IMR-90 (cell line): ENCODE measurements at regions not wholly inside any gene's neighbourhood (a gene's known extent, or its start where the extent isn't known, plus 50 kb on each side); places are given as distances from the start of the nearest gene placed in this dataset.

Experiments used
- ATAC-seq: fragments of 200-7000 bp; cut with Tn5 transposase; 2 replicates; pipeline ENCODE4 v1.9.1; 2020; ENCODE audit warnings: low read depth, mild to moderate bottlenecking, moderate library complexity
- BruUV-seq: library from RNA; stranded (reverse); fragments of 400-500 nt; replicated peaks from 2 replicates; lab custom pipeline; 2021; lab: Mats Ljungman, UMichigan
- CTCF ChIA-PET: fragments of 300-600 bp; formaldehyde crosslinking; extraction: SDS; loops from one replicate; lab custom pipeline; 2021; ENCODE audit warnings: antibody characterized with exemption; lab: Yijun Ruan, JAX
- POLR2A ChIA-PET: fragments of 300-600 bp; sonication (Branson Sonifier 250); formaldehyde crosslinking; loops from one replicate; lab custom pipeline; 2022; ENCODE audit warnings: antibody characterized with exemption; ENCODE audit not compliant: unreplicated experiment; lab: Charles Lee
- DNase-seq: peaks from one replicate; pipeline ENCODE4 v3.0.0; 2013
- H2AFZ ChIP-seq: replicated peaks from 2 replicates; pipeline ENCODE3; 2013; ENCODE audit warnings: low read length, mild to moderate bottlenecking; ENCODE audit not compliant: poor library complexity
- H2AK5ac ChIP-seq: 2 replicates; pipeline ENCODE4 v1.6.1; 2013; ENCODE audit warnings: low read depth, low read length, inconsistent platforms
- H2AK9ac ChIP-seq: replicated peaks from 2 replicates; pipeline ENCODE3; 2013; ENCODE audit warnings: mild to moderate bottlenecking, low read depth, low read length, moderate library complexity; ENCODE audit not compliant: poor library complexity
- H2BK120ac ChIP-seq: 2 replicates; pipeline ENCODE4 v1.6.1; 2013; ENCODE audit warnings: low read depth, low read length, inconsistent platforms
- H2BK15ac ChIP-seq: 3 replicates; pipeline ENCODE4 v1.6.1; 2013; ENCODE audit warnings: low read depth, low read length, inconsistent platforms
- H2BK20ac ChIP-seq: 2 replicates; pipeline ENCODE4 v1.6.1; 2013; ENCODE audit warnings: low read depth, mild to moderate bottlenecking, inconsistent platforms, low read length, moderate library complexity
- H2BK5ac ChIP-seq: 2 replicates; pipeline ENCODE4 v1.6.1; 2013; ENCODE audit warnings: mild to moderate bottlenecking, low read depth, low read length, inconsistent platforms; ENCODE audit not compliant: poor library complexity, severe bottlenecking
- H3K14ac ChIP-seq: replicated peaks from 2 replicates; pipeline ENCODE4 v1.6.1; 2013; ENCODE audit warnings: low read depth, low read length, inconsistent platforms
- H3K18ac ChIP-seq: 2 replicates; pipeline ENCODE4 v1.6.1; 2013; ENCODE audit warnings: low read depth, low read length, control low read depth
- H3K23ac ChIP-seq: 2 replicates; pipeline ENCODE4 v1.6.1; 2013; ENCODE audit warnings: low read depth, low read length, inconsistent platforms
- H3K27ac ChIP-seq: 2 replicates; pipeline ENCODE4 v1.5.1; 2013; ENCODE audit warnings: mild to moderate bottlenecking, control low read depth, low read length; ENCODE audit not compliant: insufficient read depth
- H3K27me3 ChIP-seq: 2 replicates; pipeline ENCODE4 v1.6.1; 2013; ENCODE audit warnings: low read length; ENCODE audit not compliant: control insufficient read depth, insufficient read depth
- H3K36me3 ChIP-seq: 2 replicates; pipeline ENCODE4 v1.6.1; 2013; ENCODE audit warnings: low read length, mixed read lengths; ENCODE audit not compliant: control insufficient read depth, insufficient read depth
- H3K4ac ChIP-seq: 2 replicates; pipeline ENCODE4 v1.6.1; 2013; ENCODE audit warnings: low read depth, low read length, inconsistent platforms
- H3K4me1 ChIP-seq: 2 replicates; pipeline ENCODE4 v1.6.1; 2013; ENCODE audit warnings: low read length, mixed read lengths; ENCODE audit not compliant: control insufficient read depth, insufficient read depth
- H3K4me2 ChIP-seq: 2 replicates; pipeline ENCODE4 v1.6.1; 2013; ENCODE audit warnings: low read depth, mild to moderate bottlenecking, control low read depth, low read length, moderate library complexity
- H3K4me3 ChIP-seq: 2 replicates; pipeline ENCODE4 v1.5.1; 2013; ENCODE audit warnings: low read depth, mild to moderate bottlenecking, control low read depth, low read length, moderate library complexity; ENCODE audit not compliant: insufficient read depth
- H3K56ac ChIP-seq: 2 replicates; pipeline ENCODE4 v1.6.1; 2013; ENCODE audit warnings: low read length, inconsistent platforms; ENCODE audit not compliant: insufficient read depth; ENCODE audit errors: extremely low read depth
- H3K79me1 ChIP-seq, 2 experiments: 2 replicates each; pipeline ENCODE4 v1.6.1; 2013; ENCODE audit warnings: low read length in 2 of 2, inconsistent platforms in 1 of 2, low read depth in 1 of 2
- H3K9ac ChIP-seq: 2 replicates; pipeline ENCODE4 v1.6.1; 2013; ENCODE audit warnings: low read depth, low read length, control low read depth
- H3K9me1 ChIP-seq: 2 replicates; pipeline ENCODE4 v1.6.1; 2013; ENCODE audit warnings: low read length, inconsistent platforms; ENCODE audit not compliant: insufficient read depth
- H3K9me3 ChIP-seq: 2 replicates; pipeline ENCODE4 v1.6.1; 2013; ENCODE audit warnings: low read length; ENCODE audit not compliant: control insufficient read depth, insufficient read depth
- H4K20me1 ChIP-seq: 2 replicates; pipeline ENCODE4 v1.6.1; 2013; ENCODE audit warnings: low read length, inconsistent platforms; ENCODE audit not compliant: insufficient read depth
- H4K5ac ChIP-seq: 2 replicates; pipeline ENCODE4 v1.6.1; 2013; ENCODE audit warnings: mild to moderate bottlenecking, low read depth, low read length, control low read depth
- H4K8ac ChIP-seq, 2 experiments: 2 replicates each; pipeline ENCODE4 v1.6.1; 2013; ENCODE audit warnings: low read depth in 2 of 2, low read length in 2 of 2, control low read depth in 1 of 2, inconsistent platforms in 1 of 2
- H4K91ac ChIP-seq: 2 replicates; pipeline ENCODE4 v1.6.1; 2013; ENCODE audit warnings: low read depth, low read length, inconsistent platforms; ENCODE audit not compliant: insufficient read depth
- BHLHE40 ChIP-seq: fragments of 150-350 bp; IDR thresholded peaks from 2 replicates; pipeline ENCODE4 v1.6.1; 2016; ENCODE audit warnings: mild to moderate bottlenecking, low read depth, low read length
- CEBPB ChIP-seq: IDR thresholded peaks from 2 replicates; pipeline ENCODE4 v1.6.1; 2012; ENCODE audit warnings: low read depth, low read length, improper control_type of control experiment
- CHD1 ChIP-seq: IDR thresholded peaks from 2 replicates; pipeline ENCODE4 v1.6.1; 2012; ENCODE audit warnings: low read depth, low read length, improper control_type of control experiment
- MAFK ChIP-seq: IDR thresholded peaks from 2 replicates; pipeline ENCODE4 v1.6.1; 2012; ENCODE audit warnings: low read depth, low read length, improper control_type of control experiment
- MAZ ChIP-seq: IDR thresholded peaks from 2 replicates; pipeline ENCODE4 v1.6.1; 2012; ENCODE audit warnings: low read depth, mild to moderate bottlenecking, low read length, improper control_type of control experiment, moderate library complexity, borderline replicate concordance
- NFE2L2 ChIP-seq: fragments of 150-350 bp; IDR thresholded peaks from 2 replicates; pipeline ENCODE4 v1.6.1; 2016; ENCODE audit warnings: low read depth, mild to moderate bottlenecking, low read length
- POLR2A ChIP-seq: IDR thresholded peaks from 2 replicates; pipeline ENCODE4 v1.6.1; 2012; ENCODE audit warnings: mild to moderate bottlenecking, low read depth, low read length
- RAD21 ChIP-seq: IDR thresholded peaks from 2 replicates; pipeline ENCODE4 v1.6.1; 2012; ENCODE audit warnings: low read length, improper control_type of control experiment
- RCOR1 ChIP-seq: IDR thresholded peaks from 2 replicates; pipeline ENCODE4 v1.6.1; 2012; ENCODE audit warnings: mild to moderate bottlenecking, low read length, improper control_type of control experiment; ENCODE audit not compliant: insufficient replicate concordance
- RFX5 ChIP-seq: IDR thresholded peaks from 2 replicates; pipeline ENCODE4 v1.8.0; 2012; ENCODE audit warnings: low read depth, mild to moderate bottlenecking, low read length, moderate library complexity
- WGBS, 2 experiments: methylation state at CpG; one replicate each; pipeline versions ENCODE4 v1.1.5 to v1.1.7; 2013; ENCODE audit warnings: missing lambda C conversion rate in 2 of 2; ENCODE audit not compliant: insufficient read length in 1 of 2; ENCODE audit errors: extremely low coverage in 2 of 2; 5-methylcytosine and 5-hydroxymethylcytosine counted together
- dilution Hi-C: fragments of 300-500 bp; cut with HindIII; formaldehyde crosslinking; loops from one replicate; pipeline ENCODE4 v1.14.3; 2018; ENCODE audit warnings: low sequenced_read_pairs; ENCODE audit not compliant: unreplicated experiment
- in situ Hi-C: fragments of 300-500 bp; cut with MboI; formaldehyde crosslinking; loops from 3 replicates; pipeline ENCODE4 v1.14.3; 2019; ENCODE audit warnings: low sequenced_read_pairs, inconsistent platforms, mixed read lengths
- intact Hi-C: fragments of 100-400 bp; cut with micrococcal nuclease; formaldehyde crosslinking; loops from 2 replicates; pipeline ENCODE4 v1.10.0; 2022
- TF ChIP-seq, protein P1 (sequence below): fragments of 150-350 bp; IDR thresholded peaks from 2 replicates; pipeline ENCODE4 v1.6.1; 2017; ENCODE audit warnings: mild to moderate bottlenecking, antibody characterized with exemption, low read length, low read depth
- TF ChIP-seq, protein P2 (sequence below): fragments of 150-350 bp; IDR thresholded peaks from 2 replicates; pipeline ENCODE4 v1.6.1; 2016; ENCODE audit warnings: low read depth, mild to moderate bottlenecking, low read length, moderate library complexity, borderline replicate concordance

- CTCF ChIA-PET: no interaction called here
- no peak overlapping the region for H4K5ac ChIP-seq
These were observed 211.9 kb downstream of the CEP135 start for GRCh38 chr4:56160636-56161035.

More at GRCh38 chr4:56160636-56161035, 211.9 kb downstream of the CEP135 start:
- no peak overlapping the region for H3K56ac ChIP-seq
- no peak overlapping the region for H2BK15ac ChIP-seq
- BruUV-seq: no TSS peak
- H2BK20ac ChIP-seq: no peak overlapping the region
- no peaks in the 10 kb centered on the region for H4K20me1 ChIP-seq
- H3K4me3 ChIP-seq: no peak overlapping the region
- no peaks in the 10 kb centered on the region; the same call in 1 of the 2 replicates for H3K27me3 ChIP-seq
- POLR2A ChIA-PET: no interaction called here
- H2BK120ac ChIP-seq: no peak overlapping the region
- H3K18ac ChIP-seq: no peak overlapping the region
- no peak overlapping the region for H2AK5ac ChIP-seq
- no peaks in the 10 kb centered on the region for H3K9me1 ChIP-seq
- no peak overlapping the region for H2BK5ac ChIP-seq
- no peaks in the 10 kb centered on the region for H3K4me1 ChIP-seq
- DNase-seq: no peak
- ATAC-seq: no peak
- H3K79me1 ChIP-seq: no peaks in the 10 kb centered on the region
- H3K9me3 ChIP-seq: no peaks in the 10 kb centered on the region
- no peak for TF ChIP-seq MAFK
- TF ChIP-seq, protein P1, sequence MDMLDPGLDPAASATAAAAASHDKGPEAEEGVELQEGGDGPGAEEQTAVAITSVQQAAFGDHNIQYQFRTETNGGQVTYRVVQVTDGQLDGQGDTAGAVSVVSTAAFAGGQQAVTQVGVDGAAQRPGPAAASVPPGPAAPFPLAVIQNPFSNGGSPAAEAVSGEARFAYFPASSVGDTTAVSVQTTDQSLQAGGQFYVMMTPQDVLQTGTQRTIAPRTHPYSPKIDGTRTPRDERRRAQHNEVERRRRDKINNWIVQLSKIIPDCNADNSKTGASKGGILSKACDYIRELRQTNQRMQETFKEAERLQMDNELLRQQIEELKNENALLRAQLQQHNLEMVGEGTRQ: no peak
- no peak for TF ChIP-seq CHD1
- TF ChIP-seq RAD21: no peak
- no peak for TF ChIP-seq BHLHE40
- TF ChIP-seq RFX5: no peak
- TF ChIP-seq, protein P2, sequence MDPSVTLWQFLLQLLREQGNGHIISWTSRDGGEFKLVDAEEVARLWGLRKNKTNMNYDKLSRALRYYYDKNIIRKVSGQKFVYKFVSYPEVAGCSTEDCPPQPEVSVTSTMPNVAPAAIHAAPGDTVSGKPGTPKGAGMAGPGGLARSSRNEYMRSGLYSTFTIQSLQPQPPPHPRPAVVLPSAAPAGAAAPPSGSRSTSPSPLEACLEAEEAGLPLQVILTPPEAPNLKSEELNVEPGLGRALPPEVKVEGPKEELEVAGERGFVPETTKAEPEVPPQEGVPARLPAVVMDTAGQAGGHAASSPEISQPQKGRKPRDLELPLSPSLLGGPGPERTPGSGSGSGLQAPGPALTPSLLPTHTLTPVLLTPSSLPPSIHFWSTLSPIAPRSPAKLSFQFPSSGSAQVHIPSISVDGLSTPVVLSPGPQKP: no peak
- TF ChIP-seq CEBPB: no peak
- no peak for TF ChIP-seq NFE2L2
- TF ChIP-seq POLR2A: no peak
- no peak for TF ChIP-seq MAZ
- no peak for TF ChIP-seq RCOR1
- dilution Hi-C loops: no loop called here
- no peaks in the 10 kb centered on the region for H3K36me3 ChIP-seq
- H3K4ac ChIP-seq: no peak overlapping the region
- no peak overlapping the region for H3K14ac ChIP-seq
- H4K8ac ChIP-seq: no peak overlapping the region
- no peak overlapping the region for H2AK9ac ChIP-seq
- H3K4me2 ChIP-seq: no peak overlapping the region
- H4K91ac ChIP-seq: no peak overlapping the region
- intact Hi-C loops: no loop called here
- no peak overlapping the region for H3K23ac ChIP-seq
- WGBS, 2 experiments: no CpG with 5 or more reads among the region's 6 CpGs
- in situ Hi-C loops: no loop called here
- no peak overlapping the region for H3K27ac ChIP-seq
- peak overlapping the region; percentile 2 for H2AFZ ChIP-seq
- no peak overlapping the region for H3K9ac ChIP-seq
